Bronchial epithelial cell (primary cell): ENCODE measurements at regions not wholly inside any gene's neighbourhood (a gene's known extent, or its start where the extent isn't known, plus 50 kb on each side); places are given as distances from the start of the nearest gene placed in this dataset.
A peak's percentile ranks its signal among the peaks of the same experiment; 100 is the strongest.

Experiments
- DNase-seq: peaks from one replicate; pipeline ENCODE4 v3.0.0-alpha.2; 2010; ENCODE audit warnings: low read depth
- FAIRE-seq: peaks from 2 replicates; lab custom pipeline; 2011; peaks lifted over from hg19 to GRCh38; lab: Jason Lieb, UNC
- H3K27me3 ChIP-seq: 2 replicates; pipeline ENCODE4 v1.5.1; 2011; ENCODE audit warnings: low read length; ENCODE audit not compliant: control insufficient read depth, insufficient read depth
- H3K36me3 ChIP-seq: 2 replicates; pipeline ENCODE4 v1.5.1; 2011; ENCODE audit warnings: low read length; ENCODE audit not compliant: control insufficient read depth, insufficient read depth
- H3K4me3 ChIP-seq: 2 replicates; pipeline ENCODE4 v1.5.1; 2011; ENCODE audit warnings: mild to moderate bottlenecking, low read depth, low read length, control low read depth
- CTCF ChIP-seq: IDR thresholded peaks from 2 replicates; pipeline ENCODE4 v1.5.1; 2011; ENCODE audit warnings: mild to moderate bottlenecking, moderate library complexity, low read length, control low read depth, inconsistent platforms; ENCODE audit not compliant: insufficient read depth, severe bottlenecking

GRCh38 chr4:100269446-100269845, 79.2 kb upstream of the DDIT4L start:
- TF ChIP-seq CTCF: no peak
- no peaks in the 10 kb centered on the region for H3K36me3 ChIP-seq
- H3K4me3 ChIP-seq: no peak overlapping the region
- H3K27me3 ChIP-seq: no peaks in the 10 kb centered on the region
- DNase-seq (no peak), FAIRE-seq (no peak)

GRCh38 chr4:100268789-100269188, 78.5 kb upstream of the DDIT4L start:
- no peaks in the 10 kb centered on the region for H3K27me3 ChIP-seq
- no peaks in the 10 kb centered on the region for H3K36me3 ChIP-seq
- TF ChIP-seq CTCF: no peak
- no peak overlapping the region for H3K4me3 ChIP-seq
- DNase-seq (no peak), FAIRE-seq (no peak)

GRCh38 chr4:100261346-100261745, 71.1 kb upstream of the DDIT4L start:
- FAIRE-seq (no peak), DNase-seq (no peak)
- no peak for TF ChIP-seq CTCF
- Histone ChIP-seq H3K27me3 (no peaks in the 10 kb centered on the region), H3K36me3 (no peaks in the 10 kb centered on the region), H3K4me3 (no peak overlapping the region)

- H3K4me3 ChIP-seq: no peak overlapping the region
- FAIRE-seq (no peak), DNase-seq (no peak)
- H3K27me3 ChIP-seq: no peaks in the 10 kb centered on the region
- no peaks in the 10 kb centered on the region for H3K36me3 ChIP-seq
- TF ChIP-seq CTCF: no peak
Observed at GRCh38 chr4:100258675-100259074, 68.4 kb upstream of the DDIT4L start.

GRCh38 chr4:100257567-100257966, 67.3 kb upstream of the DDIT4L start:
- Histone ChIP-seq H3K36me3 (no peaks in the 10 kb centered on the region), H3K4me3 (no peak overlapping the region), H3K27me3 (no peaks in the 10 kb centered on the region)
- FAIRE-seq: peak; percentile 60
- no peak for TF ChIP-seq CTCF
- DNase-seq: peak; percentile 66

GRCh38 chr4:100254237-100254636, 64.0 kb upstream of the DDIT4L start:
- H3K4me3 ChIP-seq: no peak overlapping the region
- no peaks in the 10 kb centered on the region for H3K27me3 ChIP-seq
- FAIRE-seq: no peak
- DNase-seq: no peak
- no peaks in the 10 kb centered on the region for H3K36me3 ChIP-seq
- no peak for TF ChIP-seq CTCF
